Right hindlimb (tissue), 1 donor: ENCODE measurements at regions not wholly inside any gene's neighbourhood (a gene's known extent, or its start where the extent isn't known, plus 50 kb on each side); places are given as distances from the start of the nearest gene placed in this dataset.
A peak's percentile ranks its signal among the peaks of the same experiment; 100 is the strongest.

Source experiments
- DNase-seq: peaks from one replicate; pipeline ENCODE4 v3.0.0-alpha.2; 2018

DNA sequence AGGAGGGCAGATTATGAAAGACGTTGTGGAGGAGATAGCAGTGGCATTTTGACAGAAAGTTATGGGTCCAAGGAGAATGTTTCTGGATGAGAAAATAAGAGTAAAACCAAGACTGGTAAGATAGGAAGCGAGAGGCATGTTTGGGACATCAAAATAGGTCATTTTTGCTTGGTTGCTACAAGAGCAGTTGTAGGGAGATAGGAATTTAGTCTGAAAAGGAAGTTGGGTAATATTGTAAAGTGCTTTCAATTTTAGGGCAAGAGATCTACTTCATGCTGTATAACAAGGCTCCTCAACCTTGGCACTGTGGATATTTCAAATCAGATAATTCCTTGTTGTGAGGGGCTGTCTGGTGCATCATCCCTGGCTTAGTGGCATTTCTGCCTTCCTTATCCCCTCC is 118.0 kb upstream of the DPH6 start:
- no peak for DNase-seq

GRCh38 chr15:35665896-35666536 is 120.1 kb upstream of the DPH6 start:
- peak; percentile 42 for DNase-seq

DNA sequence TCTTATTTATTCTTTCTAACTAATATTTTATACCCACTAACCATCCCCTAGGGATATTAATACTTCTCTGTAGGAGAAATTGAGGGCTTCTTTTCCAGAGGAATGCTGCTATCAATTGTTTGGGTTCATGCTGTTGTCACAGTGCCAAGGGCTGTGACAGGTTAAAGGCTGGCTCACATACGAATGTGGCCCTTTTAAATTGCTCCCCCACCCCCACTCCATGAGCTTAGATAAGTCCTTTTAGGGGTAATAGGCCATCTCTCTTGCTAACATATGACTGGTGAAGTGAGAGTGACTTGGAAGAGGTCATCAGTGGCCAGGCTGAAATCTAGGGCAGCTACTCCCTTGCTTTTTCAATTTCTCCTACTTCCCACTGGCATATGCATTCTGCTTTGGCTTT is 121.9 kb upstream of the DPH6 start:
- DNase-seq, result no peak

- no peak for DNase-seq
These were observed 123.1 kb upstream of the DPH6 start for GRCh38 chr15:35669021-35669420.

DNA sequence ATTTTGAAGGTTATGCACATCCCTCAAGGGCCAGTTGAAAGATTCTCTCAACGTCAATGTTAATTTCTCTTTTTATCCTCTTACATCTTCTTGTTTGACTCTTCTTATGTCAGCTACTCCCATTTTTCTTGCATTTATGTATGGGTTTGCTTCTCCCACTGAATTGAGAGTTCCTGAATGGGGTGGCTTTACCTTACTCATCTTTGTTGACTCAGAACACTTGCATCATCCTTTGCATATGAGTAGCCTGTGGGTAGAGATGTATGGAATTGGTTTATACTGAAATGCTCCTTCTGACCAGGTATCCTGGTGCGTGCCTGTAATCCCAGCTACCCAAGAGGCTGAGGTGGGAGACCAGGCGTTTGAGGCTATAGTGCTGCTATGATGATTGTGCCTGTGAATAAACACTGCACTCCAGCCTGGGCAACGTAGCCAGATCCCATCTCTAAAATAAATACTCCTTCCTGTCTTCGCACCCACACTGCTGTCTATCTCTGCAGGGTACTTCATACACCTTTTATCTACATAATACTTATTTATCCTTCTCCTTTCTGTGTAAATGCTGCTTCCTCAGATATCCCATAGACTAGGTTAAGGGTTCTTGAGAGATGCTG is 123.6 kb upstream of the DPH6 start:
- no peak for DNase-seq

DNA sequence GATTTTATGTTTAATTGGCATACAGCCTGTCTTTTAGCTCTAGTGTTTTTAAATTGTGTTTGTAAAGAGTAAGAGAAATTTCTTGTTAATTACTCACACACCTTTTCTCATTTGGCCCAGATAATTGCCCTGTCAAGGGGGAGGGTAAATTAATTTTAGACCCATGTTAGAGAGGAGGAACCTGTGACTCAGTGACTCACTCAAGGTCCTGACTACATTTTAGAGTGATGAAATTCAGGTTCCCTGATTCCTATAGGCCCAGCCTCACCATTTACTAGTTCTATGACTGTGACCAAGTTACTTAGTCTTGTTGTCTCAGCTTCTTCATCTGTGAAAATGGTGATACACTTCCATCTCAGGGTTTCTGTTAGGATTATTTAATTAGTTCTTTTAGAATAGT is 125.2 kb upstream of the DPH6 start:
- DNase-seq, result no peak

- DNase-seq, result no peak
These were observed 126.0 kb upstream of the DPH6 start for GRCh38 chr15:35671981-35672380.

- no peak for DNase-seq
These were observed 127.2 kb upstream of the DPH6 start for GRCh38 chr15:35673093-35673684.

DNA sequence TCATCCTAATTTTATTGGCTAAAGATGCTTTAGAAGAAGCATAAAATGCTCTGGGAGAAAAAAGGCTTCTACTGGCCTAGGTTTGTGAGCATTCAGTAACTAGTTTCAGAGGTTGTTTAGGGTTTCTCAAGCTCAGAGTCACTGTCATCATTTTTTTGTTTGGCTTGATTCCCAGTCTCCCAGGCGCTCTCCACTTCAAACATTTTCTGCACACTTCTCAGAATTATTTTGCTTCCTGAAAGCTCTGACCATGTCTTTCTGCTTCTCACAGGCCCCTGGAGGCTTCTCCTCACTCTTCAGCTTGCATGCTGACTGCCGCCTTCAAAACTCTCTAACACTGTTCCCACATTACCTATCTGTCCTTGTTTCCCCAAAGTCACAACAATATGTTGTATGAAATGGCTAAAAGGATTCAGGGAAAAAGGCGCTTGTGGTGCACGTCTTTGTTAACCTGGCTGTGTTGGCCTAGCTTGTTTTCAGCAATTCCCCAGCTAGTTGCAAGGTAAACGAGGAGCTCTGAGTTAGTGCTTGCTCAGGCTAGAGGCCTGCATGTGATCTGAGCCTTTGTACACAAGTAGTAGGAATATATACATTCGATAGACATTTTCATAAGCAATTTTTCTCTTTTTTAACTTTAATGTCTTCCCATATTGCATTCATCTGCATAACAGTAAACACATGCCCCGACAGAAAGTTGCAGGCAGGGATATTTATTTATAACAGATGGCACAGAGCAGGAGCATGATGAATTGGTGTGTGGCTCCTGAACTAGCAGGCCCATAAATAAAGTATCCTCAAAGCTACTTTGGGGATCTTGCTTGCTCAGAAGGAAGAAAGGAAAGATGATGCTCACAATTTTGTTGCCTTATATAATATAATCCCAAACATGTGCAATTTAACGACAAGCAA is 129.2 kb upstream of the DPH6 start:
- DNase-seq, result peak; percentile 26

GRCh38 chr15:35678774-35679173 is 132.8 kb upstream of the DPH6 start:
- no peak for DNase-seq

- no peak for DNase-seq
These were observed 133.2 kb upstream of the DPH6 start for GRCh38 chr15:35679186-35679585.

DNA sequence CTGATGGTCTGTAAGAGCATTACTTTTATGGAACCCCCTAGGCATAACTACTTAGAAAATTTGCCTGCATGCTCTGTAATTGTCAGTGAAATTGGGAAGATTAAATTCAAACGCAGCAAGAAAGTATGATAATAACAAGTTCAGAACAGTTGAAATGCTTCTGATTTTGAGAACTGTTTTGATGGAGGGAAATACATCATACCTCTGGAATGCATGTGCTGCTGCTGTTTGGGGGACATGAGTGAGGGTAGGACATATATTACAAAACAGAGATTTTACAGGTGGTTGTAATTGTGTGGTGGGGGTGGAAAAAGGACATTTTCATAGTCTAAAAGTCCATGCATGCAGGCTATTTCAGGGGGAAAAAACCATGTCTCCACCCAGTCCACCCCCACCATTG is 135.0 kb upstream of the DPH6 start:
- DNase-seq, result no peak

DNA sequence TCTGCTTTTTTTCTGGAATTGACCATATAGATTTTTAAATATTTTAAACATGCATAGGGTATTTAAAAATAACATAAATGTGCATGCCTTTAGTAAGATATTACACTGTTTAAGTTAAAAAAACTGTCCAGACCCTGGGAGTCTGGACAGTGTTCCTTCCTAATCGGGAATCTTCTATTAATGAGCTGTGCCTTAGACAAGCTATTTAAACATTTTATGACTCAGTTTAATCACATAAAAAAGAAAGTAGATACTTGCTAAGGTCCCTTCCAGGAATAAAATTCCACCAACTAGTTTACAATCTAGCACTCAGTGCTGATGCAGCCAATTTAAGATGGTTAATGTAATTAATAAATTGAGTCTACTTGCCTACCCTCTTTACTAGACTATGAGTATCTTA is 140.4 kb upstream of the DPH6 start:
- no peak for DNase-seq

- no peak for DNase-seq
These were observed 143.3 kb upstream of the DPH6 start for GRCh38 chr15:35689266-35689665.

DNA sequence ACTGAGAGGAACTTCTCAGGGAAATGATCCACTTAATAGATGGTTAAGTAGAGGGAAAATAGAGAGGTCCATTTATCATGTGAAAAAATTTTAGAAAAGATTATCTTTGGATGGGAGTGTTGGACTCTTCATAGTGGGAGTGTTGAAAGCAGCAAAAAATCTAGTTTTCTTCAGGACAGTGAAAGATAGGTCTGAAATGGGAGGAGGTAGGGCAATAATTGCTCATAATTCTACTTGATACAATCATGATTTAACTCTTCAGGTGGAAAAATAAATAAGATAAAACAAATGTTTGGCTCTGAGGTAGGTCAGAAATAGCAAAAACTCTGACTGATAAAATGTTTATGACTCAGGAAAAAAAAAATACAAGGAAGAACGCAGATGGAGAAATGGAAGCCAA is 144.1 kb upstream of the DPH6 start:
- DNase-seq, result no peak

DNA sequence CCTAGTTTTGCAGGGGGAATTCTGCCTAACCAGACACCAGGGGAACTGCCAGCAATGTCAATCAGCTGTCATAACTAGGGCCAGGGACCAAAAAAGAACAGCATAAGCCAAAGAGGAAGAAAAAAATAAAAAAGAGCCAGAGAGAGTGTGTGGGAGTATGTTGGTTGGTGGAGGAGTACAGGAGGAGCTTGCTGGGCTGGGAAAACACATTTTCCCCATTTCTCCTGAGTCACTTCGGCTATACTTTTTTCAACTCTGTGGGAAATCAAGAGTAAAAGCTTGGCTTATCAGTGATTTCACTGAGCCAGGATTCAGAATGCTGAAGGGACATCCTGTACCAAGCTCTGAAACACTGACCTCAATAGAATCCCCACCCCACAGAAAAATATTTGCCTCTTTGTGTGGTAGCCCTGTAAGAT is 144.7 kb upstream of the DPH6 start:
- no peak for DNase-seq

DNA sequence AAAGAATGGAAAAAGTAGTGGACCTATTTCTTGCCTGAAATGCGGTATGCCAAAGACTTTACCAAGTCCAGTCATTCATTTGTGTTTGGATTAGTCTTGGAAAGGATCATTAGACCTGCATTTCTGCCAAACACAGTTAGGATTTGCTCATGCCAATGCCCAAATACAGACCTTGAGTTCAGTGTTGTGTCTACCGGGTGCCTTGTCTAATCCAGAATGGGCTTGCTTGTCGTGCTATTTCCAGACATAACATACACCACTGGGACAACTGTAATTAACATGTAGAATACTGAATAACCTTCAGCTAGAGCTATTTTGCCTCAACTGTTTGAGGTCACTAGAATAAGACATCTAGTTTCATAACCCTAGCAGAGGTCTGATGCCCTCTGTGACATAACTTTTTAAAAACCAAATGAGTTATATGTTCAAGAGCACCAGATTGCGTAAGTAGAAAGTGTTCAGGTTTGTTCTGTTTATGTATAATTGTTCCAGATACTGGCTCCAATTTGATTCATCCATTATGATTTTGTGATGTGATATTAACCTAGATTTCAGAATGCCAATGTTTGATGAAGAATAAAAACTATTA is 145.3 kb upstream of the DPH6 start:
- no peak for DNase-seq

- DNase-seq, result no peak
These were observed 146.2 kb upstream of the DPH6 start for GRCh38 chr15:35691891-35692867.

- no peak for DNase-seq
These were observed 147.3 kb upstream of the DPH6 start for GRCh38 chr15:35693286-35693685.

DNA sequence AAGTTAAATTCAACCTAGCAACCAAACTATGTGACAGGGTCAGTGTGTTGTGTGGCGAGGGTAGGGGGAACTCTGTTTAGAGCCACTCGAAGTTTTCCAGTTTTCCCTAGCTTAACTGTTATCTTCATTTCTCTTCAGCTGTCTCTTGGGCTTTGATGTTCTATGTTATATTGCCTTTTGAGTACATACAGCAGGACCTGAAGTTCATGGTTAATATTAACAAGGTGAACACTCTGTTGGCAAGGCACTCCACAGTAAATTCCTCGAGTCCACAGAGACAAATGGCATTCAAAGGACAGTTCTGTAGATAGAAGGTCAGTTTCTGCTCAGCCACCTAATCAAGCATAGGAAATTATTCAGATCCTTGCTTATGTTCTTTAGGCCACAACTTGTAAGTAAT is 147.9 kb upstream of the DPH6 start:
- DNase-seq, result no peak

DNA sequence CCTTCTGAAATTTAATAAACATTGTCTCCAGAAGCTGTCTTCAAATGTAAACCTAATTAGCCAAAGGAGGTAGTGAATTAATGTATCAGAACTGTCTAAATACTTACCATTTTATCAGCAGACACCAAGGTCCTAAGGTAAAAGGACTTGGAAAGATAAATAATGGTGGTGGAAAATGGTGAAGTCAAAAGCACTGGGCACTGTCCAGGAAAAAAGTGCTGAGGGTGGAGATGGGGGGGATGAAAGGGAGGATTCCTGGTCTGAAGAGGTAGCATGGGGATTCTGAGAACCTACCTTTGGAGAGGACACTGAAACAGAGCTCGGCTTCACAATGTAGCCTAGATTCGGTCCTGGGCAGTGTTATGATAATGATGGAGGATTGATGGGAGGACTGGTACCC is 149.0 kb upstream of the DPH6 start:
- no peak for DNase-seq

- DNase-seq, result no peak
These were observed 150.8 kb upstream of the DPH6 start for GRCh38 chr15:35696767-35697231.
